ENCODE measurements at regions not wholly inside any gene's neighbourhood (a gene's known extent, or its start where the extent isn't known, plus 50 kb on each side); places are given as distances from the start of the nearest gene placed in this dataset.
"Not testable (repeated sequence)": the region's sequence is repeated elsewhere in the genome, so short reads cannot be mapped to it uniquely, and the experiment has no call there.

DNA sequence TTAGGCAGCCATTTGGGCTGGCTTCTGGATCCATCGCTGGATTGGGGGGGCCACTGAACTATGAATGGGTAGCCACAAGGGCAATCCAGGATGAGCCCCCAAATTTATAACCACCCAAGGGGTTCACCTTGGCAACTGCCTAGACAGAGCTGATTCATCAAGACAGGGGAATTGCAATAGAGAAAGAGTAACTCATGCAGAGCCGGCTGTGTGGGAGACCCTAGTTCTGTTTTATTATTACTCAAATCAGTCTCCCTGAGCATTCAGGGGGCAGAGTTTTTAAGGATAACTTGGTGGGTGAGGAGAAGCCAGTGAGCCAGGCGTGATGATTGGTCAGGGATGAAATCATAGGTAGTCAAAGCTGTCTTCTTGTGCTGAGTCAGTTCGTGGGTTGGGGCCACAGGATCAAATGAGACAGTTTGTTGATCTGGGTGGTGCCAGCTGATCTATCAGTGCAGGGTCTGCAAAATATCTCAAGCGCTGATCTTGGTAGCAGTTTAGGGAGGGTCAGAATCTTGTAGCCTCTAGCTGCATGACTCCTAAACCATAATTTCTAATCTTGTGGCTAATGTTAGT lies 57.9 kb downstream of the DNAJB9 start:
- no peak for DNase-seq

DNA sequence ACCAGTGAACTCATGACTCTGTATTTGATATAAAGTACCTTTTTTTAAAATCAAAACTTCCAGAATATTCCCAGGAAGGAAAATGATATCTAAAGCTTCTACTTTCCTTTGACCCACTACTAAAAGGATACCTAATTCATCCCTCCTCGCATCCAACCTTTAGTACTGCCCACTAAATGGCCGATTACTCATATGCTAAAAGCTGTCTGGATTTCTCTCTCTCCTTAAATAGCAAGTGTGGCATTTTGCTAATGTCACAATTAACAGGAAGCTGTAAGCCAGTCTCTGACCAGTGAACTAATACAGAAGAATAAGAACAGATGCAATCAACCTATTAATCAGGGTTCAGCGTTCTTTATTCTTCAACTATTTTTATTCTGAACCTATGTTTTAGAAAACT lies 59.0 kb downstream of the DNAJB9 start:
- DNase-seq: no peak

DNA sequence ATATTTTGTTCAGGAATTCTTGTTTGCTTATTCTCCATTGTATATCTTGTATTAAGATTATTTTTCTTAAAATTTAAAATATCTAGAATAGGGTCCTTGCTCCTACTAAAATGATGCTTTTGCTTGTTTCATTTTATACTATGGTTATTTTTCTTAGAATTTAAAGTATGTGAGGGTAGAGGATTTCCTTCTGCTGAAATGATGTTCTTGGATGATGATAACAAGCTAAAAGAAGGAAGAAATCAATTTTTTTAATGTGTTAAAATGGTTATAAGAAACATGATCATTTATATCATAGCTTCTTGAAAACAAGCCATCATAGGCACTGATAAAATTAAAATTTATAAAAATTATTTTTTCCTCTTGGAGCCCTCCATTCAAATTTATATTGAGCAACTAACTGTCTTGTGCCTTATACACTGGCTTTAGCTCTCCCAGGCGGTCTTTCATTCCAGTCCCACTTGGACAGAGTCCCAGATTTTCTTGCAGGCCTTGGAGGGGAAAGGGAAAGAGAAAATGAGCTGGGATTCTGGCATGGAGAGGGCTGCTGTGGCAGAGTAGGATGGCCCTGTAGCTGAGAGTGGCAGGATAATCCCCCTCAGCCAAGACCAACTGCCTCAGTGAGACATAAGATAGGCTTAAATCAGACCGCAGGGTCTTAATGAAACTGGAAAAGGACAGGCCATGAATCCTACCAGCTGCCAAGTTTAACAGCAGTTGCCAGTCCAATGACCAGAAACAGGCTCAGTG lies 60.2 kb downstream of the DNAJB9 start:
- no peak for DNase-seq

DNA sequence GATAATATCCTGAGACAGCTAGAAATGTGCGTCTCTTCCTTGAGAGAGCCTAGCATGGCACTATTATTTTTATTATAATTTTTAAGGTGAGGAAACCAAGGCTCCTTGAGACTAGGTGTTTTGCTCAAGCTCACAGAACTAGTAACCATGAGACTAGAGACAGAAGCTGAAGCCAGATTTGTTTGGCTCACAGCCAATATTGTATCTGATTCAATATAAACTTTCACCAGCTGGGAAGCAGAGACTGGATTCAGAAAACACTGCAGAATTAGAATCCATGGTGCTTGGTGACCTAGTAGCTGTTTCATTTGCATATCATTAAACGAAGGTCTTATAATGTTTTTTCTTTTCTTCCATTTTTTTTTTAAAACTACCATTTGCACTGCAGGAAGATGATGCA lies 64.4 kb downstream of the DNAJB9 start:
- no peak for DNase-seq

DNA sequence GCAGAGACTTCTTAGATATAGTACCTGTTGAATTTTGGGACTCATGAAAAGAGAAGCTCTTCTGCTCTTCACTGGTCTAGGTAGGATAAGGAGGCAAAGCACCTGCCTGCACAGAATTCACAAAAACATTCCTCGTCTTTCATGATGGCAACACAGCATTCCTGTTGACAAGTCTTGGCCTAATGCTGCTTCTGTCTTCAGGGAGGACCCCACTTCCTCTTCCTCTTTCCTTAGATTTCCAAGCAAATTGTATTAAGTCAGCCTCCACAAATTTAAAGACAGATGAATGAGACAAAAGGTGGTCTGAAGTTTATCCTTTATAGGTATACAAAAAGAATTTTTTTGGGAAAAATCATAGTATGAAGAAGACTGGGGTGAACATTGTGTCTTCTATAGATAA lies 64.9 kb downstream of the DNAJB9 start:
- no peak for DNase-seq

DNA sequence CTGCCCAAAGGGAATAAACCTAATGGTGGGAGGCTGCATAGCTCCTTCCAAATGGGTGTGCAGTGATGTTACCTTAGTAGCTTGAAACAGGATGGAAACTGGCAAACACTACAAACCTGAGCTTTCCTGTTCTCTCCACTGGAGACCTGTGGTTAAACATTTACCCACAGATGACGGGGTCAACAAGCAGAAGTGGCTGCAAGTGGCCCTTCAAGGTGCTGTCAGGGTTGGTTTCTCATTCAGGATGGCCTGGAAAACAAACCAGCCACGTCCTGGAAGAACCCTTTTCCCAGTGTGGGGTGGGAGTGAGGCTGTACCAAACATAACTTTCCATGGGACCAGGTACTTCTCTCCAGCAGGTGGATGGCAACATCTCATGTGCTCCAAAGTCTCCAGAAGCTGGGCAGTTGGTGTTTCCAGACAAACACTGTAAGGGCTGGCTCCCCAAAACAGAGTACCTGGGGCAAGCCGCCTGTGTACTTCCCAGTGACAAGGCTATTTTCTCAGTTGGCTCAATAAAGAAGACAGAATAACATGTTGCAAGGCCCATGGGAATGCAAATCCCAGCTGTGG lies 67.5 kb downstream of the DNAJB9 start:
- DNase-seq: no peak

DNA sequence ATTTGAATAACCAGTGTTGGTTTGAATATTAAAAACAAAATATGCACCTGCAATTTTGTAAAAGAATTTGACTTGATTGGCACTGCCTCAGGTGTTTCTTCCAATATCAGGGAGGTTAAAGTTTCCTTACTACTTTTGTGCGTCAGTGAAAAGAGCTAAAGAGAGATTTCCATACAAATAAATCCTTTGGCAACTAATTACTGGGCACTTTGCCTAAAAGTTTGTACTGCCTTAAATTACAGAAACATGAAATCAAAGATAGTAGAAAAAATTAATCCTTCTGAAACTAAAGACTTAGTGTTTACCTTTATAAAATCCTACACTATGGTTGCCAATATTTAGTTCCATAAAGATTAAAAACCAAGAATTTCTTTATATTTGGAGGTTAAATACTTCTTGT lies 72.5 kb downstream of the DNAJB9 start:
- no peak for DNase-seq

DNA sequence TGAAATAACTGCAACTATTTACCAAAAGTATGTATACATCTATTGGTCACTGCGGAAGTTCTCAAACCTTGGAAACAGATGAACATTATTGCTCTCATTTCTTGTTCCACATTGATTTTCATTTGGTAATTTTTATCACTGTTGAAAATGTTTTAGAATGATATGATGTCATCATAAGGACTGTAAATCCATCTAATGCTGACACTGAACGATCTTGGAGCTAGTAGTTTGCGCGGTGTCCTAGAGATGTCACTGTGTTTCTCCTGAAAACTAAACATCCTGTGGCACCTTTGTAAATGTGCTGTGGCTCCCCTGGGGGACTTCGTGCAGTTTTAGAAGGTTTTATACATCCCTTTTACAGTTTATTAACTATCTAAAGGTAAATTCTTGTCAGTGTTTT lies 73.5 kb downstream of the DNAJB9 start:
- DNase-seq: no peak

DNA sequence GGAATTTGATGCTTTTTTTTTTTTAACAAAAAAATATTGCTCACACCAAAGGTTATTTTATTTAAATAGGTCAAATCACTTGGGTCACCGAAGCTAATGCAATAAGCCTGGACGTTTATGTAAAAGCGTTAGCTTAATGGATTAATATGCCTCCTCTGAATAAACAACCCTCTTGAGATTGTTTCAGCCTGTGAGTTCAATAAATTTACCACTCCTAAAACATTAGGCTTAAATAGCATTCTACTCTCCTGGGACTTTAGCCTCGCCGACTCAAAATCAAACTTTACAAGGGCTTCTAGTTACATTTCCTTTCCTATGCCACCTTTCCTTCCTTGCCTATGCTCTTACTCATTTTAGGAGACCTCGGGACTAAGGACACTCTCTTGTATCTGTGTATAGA lies 79.3 kb downstream of the DNAJB9 start:
- DNase-seq: no peak

DNA sequence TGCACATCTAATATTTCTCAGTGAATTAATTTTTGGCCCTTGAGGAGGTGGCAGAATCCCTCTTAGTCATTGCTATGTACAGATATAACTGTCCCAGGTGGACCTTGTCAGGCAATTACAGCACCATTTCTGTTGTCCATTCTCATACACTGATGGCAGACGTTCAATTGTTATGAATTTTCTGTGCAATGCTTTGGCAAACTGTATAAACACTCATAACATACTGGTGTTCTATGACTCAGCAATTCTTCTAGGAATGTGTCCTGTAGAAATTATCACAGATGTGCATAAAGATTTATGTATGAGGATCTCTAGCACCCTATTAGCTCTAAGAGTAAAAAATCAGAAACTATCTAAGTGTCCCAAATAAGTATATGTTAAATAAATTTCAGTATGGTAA lies 80.8 kb downstream of the DNAJB9 start:
- DNase-seq: no peak

DNA sequence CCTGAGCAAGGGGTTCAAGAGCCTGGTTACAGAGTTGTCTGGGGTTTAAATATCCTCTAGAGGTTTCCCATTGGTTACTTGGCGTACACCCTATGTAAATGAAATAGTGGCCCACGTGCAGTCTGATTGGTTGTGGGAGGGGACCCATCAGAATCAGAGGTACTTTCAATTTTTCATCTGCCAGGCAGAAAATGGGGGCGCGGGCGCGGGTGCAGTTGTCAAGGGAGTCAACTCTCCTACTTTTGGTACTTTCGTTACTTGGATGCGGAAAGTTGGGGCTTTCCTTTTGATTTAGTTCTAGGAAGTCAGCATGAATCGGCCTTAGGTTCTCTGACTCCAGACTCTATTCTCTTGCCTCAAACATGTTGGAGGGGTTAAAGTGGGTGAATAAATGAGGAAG lies 83.2 kb downstream of the DNAJB9 start:
- no peak for DNase-seq

DNA sequence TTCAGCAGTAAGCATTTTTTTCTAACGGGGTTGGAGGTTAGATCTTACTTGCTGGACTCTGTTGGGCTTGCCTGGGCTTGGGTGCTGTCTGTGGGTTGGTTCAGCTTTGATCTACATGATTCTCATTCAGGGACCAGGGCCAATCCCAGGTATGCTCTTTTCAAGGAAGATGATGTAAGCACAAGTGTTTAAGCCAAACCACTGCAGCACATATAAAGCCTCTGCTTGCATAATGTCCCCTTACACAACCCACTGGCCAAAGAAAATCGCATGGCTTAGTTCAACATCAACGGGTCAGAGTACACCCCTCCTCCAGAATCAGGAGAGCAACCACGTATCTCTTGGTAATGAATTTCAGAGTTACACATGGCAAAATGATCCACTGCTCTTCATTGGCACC lies 83.9 kb downstream of the DNAJB9 start:
- DNase-seq: no peak

DNA sequence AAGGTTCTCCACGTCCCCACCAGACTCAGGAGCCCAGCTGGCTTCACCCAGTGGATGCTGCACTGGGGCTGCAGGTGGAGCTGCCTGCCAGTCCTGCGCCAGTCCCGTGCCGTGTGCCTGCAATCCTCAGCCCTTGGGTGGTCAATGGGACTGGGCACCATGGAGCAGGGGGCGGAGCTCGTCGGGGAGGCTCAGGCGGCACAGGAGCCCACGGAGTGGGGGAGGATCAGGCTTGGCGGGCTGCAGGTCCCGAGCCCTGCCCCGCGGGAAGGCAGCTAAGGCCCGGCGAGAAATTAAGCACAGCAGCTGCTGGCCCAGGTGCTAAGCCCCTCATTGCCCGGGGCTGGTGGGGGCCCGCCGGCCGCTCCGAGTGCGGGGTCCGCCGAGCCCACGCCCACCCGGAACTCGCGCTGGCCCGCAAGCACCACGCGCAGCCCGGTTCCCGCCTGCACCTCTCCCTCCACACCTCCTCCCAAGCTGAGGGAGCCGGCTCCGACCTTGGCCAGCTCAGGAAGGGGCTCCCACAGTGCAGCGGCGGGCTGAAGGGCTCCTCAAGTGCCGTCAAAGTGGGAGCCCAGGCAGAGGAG lies 87.6 kb downstream of the DNAJB9 start:
- DNase-seq: not testable (repeated sequence)

DNA sequence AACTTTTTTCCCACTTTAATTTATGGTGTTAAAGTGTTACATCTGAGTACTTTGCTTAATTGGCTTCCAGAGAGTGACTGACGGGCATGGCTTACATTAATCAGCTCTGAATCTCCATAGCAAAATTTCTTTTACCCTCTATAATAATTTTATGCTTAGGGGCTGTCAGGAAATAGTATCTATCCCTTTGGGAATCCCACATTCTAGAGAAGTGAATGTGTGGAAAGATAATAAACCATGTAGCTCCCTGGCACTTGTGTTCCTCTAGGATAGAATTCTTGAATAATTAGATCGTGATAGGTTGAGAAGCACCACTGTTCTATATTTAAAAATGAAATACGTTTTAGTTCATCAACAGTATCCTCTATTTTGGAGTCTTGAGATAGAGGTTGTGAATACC lies 89.6 kb downstream of the DNAJB9 start:
- DNase-seq: no peak

DNA sequence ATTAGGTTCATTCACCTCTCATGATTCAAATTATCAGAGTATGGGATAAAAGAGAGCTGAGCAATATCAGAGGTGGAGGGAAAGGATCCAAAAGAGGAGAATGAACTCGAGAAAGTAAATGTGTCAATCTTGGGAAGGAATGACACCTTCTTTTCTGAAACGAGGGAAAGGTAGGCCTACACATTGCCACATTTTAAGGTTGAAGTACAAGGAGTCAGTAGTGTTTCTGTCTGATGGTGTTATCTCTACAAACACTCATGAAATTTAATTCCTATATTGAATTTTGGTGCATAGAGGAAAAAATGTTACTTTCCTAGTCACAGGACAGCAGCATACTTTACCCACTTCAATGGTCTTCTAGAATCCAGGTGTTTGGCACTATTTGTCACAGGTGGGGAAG lies 90.2 kb downstream of the DNAJB9 start:
- no peak for DNase-seq

DNA sequence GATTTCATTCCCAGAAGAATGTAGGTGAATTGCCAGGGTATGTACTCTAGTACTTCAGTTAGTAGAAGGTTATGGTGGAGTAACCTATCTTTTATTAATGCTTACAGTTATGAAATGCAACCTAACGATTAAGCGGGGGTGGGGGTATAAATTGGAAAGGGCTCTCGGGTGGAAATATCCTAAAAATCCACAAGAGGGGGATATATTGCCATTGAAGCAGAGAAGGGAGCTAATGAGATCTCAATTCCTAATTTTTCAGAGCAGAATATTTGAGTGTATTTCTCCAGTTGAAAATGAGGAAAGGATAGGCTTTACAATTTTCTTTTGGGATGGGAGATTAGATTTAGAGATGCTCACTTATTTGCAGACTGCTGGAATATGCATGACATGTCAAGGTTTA lies 90.8 kb downstream of the DNAJB9 start:
- no peak for DNase-seq

DNA sequence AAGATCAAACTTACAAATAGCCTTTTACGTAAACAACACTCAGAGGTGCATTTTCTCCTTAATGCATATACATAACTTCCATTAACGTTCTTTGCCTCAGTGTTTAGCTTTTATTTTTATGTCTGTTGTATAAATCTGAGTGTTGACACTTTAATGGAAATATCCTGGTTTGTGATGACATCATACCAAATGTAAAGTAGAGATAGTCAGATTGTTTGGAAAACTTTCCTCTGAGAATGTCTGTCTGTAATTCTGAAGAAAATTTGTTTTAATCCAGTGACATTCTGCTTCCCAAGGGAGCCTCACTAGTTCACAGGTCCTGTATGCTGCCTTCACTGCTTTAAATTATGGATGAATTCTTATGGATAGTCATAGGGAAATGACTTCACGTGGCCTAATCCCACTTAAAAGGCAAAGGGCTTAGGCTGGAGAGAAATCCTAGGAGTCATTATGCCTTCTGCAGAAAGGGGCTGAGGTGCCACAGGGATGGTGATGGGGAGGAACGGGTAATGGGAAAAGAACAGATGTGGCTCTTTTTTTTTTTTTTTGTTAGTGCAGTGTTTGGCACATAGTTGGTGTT lies 93.2 kb downstream of the DNAJB9 start:
- no peak for DNase-seq

DNA sequence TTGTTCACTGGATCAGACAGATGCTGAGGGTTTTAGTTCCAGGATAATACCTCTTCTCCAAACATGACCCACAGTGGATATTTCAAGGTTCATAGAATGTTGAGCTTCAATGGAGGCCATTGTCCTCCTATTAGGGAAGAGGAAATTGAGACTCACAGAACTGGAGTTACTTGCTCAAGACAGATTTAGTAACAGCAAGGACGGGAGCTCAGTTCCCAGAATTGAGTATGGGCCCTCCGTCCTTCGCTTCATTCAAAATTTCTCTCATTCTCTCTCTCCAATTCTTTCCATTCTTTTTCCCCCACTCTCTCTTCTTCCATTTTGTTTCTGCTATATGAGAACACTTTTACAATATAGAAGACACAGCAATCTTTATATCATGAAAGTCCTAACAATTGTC lies 94.0 kb downstream of the DNAJB9 start:
- no peak for DNase-seq

DNA sequence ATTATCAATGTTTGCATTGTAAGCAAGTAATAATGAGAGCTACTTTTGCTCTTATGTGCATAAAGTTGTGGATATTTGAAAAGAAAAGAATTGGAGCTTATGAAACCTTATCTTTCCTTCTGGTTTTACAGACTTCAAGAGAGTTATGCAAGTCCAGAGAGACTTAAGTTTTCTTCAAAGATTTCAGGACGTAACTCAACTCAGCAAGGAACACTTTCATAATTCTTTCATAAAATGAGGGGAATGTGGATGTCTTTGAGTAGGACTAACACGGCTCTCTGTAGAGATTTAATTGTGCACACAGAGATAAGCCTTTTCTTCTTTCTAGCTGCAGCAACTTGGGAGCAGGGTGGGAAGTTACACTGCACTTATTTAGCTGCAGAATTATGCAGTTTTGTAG lies 97.5 kb downstream of the DNAJB9 start:
- no peak for DNase-seq

DNA sequence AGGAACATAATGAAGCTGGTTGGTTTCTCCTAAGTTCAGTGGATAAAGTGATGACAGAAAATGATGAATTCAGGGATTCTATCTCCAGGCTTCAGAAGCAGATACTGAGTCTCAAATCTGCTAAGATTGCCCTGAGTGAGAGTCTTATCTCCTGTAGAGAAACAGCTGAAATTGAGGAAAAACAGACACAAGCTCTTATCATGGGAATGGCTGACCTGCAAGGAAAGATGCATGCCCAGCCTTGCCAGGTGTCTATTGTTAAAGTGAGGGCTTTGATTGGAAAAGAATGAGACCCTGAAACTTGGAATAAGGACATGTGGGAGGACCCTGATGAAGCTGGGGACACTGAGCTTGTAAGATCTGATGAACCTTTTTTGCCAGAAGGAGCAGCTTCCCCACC lies 100.3 kb downstream of the DNAJB9 start:
- DNase-seq: no peak

DNA sequence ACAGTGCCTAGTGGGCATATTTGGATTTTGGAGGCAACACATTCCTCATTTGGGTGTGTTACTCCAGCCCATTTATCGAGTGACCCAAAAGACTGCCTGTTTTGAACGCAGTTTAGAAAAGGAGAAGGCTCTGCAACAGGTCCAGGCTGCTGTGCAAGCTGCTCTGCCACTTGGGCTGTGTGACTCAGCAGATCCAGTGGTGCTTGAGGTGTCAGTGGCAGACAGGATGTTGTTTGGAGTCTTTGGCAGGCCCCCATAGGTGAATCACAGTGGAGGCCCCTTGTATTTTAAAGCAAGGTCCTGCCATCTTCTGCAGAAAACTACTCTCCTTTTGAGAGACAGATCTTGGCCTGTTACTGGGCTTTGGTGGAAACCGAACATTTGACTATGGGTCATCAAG lies 104.0 kb downstream of the DNAJB9 start:
- DNase-seq: not testable (repeated sequence)

DNA sequence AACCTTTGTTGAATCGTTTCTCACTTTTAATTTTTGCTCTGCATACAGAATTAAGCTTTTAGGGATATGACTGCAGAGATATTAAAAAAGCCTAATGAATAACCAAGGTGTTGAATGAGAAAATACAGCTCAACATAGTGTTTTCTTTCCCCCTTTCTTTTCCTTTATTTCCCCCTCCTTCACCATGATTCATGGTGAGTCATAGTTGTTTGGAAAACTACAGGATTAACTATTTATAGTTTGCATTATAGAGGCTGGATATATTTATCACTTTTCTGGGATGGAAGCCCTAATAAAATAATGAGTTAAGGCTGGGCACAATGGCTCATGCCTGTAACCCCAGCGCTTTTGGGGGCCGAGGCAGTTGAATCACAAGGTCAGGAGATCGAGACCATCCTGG lies 115.0 kb downstream of the DNAJB9 start:
- no peak for DNase-seq

DNA sequence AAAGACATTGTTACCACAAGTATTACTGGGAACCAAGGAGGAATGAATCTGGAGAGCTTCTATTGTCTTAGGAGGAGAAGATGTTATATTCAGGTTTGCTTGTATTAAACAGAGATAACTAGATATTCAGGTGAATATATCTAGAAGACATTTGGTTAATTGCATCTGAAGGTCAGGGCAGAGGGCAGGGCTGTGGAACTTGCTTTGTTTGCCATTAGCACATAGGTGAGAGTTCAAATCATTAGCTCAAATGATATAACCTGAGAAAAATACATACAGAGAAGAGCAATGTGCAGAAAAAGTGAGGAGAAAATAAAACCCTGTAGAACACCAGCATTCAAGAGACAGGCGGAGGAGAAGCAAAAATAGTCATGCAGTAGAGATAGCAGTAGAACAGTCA lies 116.8 kb downstream of the DNAJB9 start:
- no peak for DNase-seq

DNA sequence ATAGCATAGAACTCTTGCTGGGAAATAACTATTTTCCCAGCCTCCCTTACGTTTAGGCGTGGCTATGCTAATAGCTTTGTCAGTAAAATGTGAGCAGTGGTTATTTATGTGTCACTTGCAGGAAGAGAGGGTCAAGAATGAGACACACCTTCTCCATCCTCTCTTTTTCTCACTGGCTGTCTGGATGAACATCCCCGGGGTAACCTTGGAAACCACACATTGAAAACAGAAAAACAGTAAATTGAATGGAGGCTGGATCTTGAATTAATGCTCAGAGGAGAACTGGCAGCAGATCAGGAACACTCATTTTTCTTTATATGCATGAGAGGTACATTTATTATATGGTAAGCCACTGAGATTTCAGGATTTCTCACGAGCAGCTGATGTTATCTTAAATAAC lies 127.6 kb downstream of the DNAJB9 start:
- no peak for DNase-seq

Data from DMS153 (cell line).